Rectal smooth muscle tissue (tissue), 1 donor: ENCODE measurements at regions not wholly inside any gene's neighbourhood (a gene's known extent, or its start where the extent isn't known, plus 50 kb on each side); places are given as distances from the start of the nearest gene placed in this dataset.
"Not testable (repeated sequence)": the region's sequence is repeated elsewhere in the genome, so short reads cannot be mapped to it uniquely, and the experiment has no call there.

Experiments
- H3K27ac ChIP-seq: one replicate; pipeline ENCODE4 v1.7.0; 2013; ENCODE audit warnings: low read depth, low read length, inconsistent platforms
- H3K27me3 ChIP-seq: one replicate; pipeline ENCODE4 v1.7.0; 2013; ENCODE audit warnings: low read length; ENCODE audit not compliant: control insufficient read depth, insufficient read depth
- H3K36me3 ChIP-seq: one replicate; pipeline ENCODE4 v1.7.0; 2013; ENCODE audit warnings: low read length; ENCODE audit not compliant: control insufficient read depth, insufficient read depth
- H3K4me1 ChIP-seq: one replicate; pipeline ENCODE4 v1.7.0; 2013; ENCODE audit warnings: low read length; ENCODE audit not compliant: control insufficient read depth, insufficient read depth
- H3K4me3 ChIP-seq: one replicate; pipeline ENCODE4 v1.7.0; 2013; ENCODE audit warnings: low read length
- H3K9ac ChIP-seq: one replicate; pipeline ENCODE4 v1.7.0; 2013; ENCODE audit warnings: low read length

DNA sequence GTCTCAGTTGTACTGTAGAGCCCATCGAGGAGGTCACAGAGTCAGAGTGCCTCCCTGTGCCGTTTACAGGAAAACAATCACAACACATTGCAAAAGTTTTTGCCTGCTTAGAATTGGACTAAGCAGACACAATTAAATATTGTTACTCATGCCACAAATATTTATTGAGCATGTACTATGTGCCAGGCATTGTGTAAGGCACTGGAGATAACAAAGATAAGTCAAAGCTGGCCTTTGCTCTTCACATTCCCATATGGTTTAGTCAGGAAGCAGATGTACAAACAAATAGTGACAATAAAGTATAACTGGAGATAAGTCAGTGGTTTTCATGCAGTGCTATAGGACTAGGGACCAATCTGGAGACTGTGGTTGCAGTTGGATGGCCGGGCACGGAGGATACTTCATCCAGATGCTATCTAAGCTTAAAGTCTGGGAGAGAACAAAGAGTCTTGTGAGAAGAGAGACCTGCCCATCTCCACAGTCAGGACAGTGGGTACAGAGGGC, 550.7 kb downstream of the INSC start:
- Histone ChIP-seq H3K36me3 (no peaks in the 10 kb centered on the region), H3K4me1 (no peaks in the 10 kb centered on the region), H3K9ac (no peak overlapping the region), H3K27me3 (no peaks in the 10 kb centered on the region), H3K27ac (no peak overlapping the region), H3K4me3 (no peak overlapping the region)

DNA sequence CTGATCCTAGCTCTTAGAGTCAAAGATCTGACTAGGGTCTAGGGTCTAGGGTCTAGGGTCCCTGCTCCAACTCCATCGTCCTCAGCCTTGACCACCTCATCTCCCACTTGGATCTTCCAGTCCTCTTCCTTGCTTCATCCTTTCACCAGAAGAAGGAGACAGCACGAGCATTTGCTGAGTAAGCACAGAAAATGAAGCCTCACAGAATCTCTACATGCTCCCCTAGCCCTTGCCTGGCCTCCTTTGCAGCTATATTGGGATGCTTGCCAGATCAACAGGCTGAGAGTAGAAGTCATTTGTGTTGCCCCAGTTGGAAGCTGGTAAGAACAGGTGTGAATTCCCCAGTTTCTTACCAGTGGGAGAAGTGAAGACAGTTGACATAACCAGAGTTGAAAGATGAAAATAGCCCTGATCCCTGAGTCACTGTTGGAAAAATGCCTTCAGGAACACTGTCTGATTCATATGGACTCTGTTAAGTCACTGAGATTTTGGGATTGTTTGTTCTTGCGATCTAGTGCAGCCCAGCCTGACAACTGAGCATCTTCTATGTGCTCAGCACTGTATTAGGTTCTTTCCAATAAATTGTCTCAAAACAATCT, 552.5 kb downstream of the INSC start:
- Histone ChIP-seq H3K4me3 (no peak overlapping the region), H3K27ac (no peak overlapping the region), H3K36me3 (no peaks in the 10 kb centered on the region), H3K27me3 (no peaks in the 10 kb centered on the region), H3K4me1 (no peaks in the 10 kb centered on the region), H3K9ac (no peak overlapping the region)

DNA sequence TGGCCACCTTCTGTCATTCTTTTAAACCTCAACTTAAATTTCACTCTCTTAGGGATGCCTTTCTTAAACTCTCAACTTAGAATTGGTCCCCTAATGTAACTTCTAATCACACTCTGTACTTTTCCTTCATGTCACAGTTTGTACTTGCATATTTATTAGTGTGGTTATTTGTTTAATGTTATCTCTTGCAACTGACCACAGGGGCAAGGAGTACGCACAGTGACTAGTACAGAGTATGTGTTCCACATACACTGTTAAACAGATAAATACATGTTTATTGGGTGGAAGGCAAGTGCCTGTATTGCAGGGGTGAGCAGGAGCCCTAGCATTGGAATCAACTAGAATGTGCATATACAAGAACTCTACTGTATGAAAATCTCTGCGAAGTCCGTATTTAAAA, 554.0 kb downstream of the INSC start:
- Histone ChIP-seq H3K4me1 (no peaks in the 10 kb centered on the region), H3K9ac (no peak overlapping the region), H3K27ac (no peak overlapping the region), H3K27me3 (no peaks in the 10 kb centered on the region), H3K4me3 (no peak overlapping the region), H3K36me3 (no peaks in the 10 kb centered on the region)

DNA sequence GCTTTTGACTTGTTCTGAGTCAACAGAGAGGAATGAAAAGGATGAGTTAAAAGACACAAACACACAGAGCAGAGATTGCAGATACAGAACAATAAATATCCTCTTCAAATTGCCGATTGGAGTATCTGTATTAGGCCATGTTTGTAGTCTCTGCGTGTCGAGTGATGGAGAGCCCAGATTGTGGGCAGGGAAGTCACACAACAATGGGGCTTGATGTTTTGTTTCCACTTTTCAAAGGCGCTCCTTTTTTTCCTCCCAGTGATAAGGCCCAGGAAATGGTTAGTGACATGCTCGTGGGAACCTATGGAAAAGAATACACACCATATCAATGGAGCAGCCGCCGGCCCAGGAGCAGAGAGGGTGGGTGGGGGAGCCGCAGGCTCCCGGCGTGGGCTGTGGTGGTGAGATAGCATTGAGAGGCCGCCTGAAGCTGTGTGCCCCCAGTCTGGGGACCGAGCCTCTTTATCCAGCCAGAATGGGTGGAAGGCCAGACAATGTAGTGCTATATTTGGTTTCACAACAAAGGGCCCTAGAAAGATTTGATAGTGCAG, 555.9 kb downstream of the INSC start:
- H3K4me3 ChIP-seq = no peak overlapping the region
- no peaks in the 10 kb centered on the region for H3K36me3 ChIP-seq
- no peak overlapping the region for H3K27ac ChIP-seq
- H3K4me1 ChIP-seq = no peaks in the 10 kb centered on the region
- H3K9ac ChIP-seq = no peak overlapping the region
- H3K27me3 ChIP-seq = no peaks in the 10 kb centered on the region

DNA sequence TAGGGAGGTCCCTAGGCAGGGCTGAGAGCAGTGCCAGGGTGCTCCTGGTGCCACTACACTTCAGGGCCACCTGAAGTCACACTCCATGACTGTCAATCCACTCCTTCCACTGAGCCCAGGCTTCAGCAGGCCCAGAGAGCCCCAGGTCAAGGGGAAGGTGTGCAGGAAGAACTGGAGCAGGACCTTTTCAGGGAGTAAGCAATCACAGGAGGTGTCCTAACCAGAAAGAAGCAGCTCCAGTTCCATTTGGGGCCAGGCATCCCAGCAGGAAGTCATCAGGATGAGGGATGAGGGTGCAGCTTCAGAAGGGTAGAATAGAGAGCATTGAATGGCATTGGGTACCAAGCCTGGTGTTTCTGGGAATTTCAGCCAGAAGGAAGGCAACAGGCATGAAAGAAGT, 556.5 kb downstream of the INSC start:
- H3K36me3 ChIP-seq = no peaks in the 10 kb centered on the region
- no peak overlapping the region for H3K27ac ChIP-seq
- no peaks in the 10 kb centered on the region for H3K4me1 ChIP-seq
- H3K27me3 ChIP-seq = no peaks in the 10 kb centered on the region
- H3K4me3 ChIP-seq = no peak overlapping the region
- no peak overlapping the region for H3K9ac ChIP-seq

- Histone ChIP-seq H3K36me3 (no peaks in the 10 kb centered on the region), H3K4me3 (no peak overlapping the region), H3K4me1 (no peaks in the 10 kb centered on the region), H3K9ac (no peak overlapping the region), H3K27me3 (no peaks in the 10 kb centered on the region), H3K27ac (no peak overlapping the region)
Observed at GRCh38 chr11:15672825-15673224, 558.1 kb downstream of the INSC start.

DNA sequence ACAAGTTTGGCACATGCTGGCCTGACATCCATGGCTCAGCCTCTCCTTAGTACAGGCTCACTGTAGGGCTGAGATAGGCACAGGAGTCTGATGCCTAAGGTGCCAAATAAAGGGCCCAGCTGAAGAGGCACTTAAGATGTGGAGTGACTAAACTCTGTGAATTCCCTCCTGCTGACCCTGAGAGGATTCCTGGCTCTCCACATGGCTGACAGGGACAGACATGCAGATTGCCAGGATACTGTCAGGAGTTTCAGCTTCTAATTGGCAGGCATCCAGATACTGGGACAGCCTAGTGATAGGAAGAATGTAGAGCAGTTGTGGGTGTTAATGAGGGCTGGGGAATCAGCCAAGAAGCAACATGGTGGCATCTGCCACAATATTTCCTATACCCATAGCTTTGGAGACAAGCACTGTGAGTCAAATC, 558.7 kb downstream of the INSC start:
- Histone ChIP-seq H3K27ac (no peak overlapping the region), H3K9ac (no peak overlapping the region), H3K4me1 (no peaks in the 10 kb centered on the region), H3K4me3 (no peak overlapping the region), H3K27me3 (no peaks in the 10 kb centered on the region), H3K36me3 (no peaks in the 10 kb centered on the region)

GRCh38 chr11:15674756-15675155, 560.0 kb downstream of the INSC start:
- Histone ChIP-seq H3K36me3 (no peaks in the 10 kb centered on the region), H3K4me1 (no peaks in the 10 kb centered on the region), H3K27ac (no peak overlapping the region), H3K4me3 (no peak overlapping the region), H3K9ac (no peak overlapping the region), H3K27me3 (no peaks in the 10 kb centered on the region)

- no peaks in the 10 kb centered on the region for H3K27me3 ChIP-seq
- no peak overlapping the region for H3K27ac ChIP-seq
- no peaks in the 10 kb centered on the region for H3K4me1 ChIP-seq
- H3K9ac ChIP-seq = no peak overlapping the region
- H3K4me3 ChIP-seq = no peak overlapping the region
- no peaks in the 10 kb centered on the region for H3K36me3 ChIP-seq
Observed at GRCh38 chr11:15675683-15676082, 561.0 kb downstream of the INSC start.

DNA sequence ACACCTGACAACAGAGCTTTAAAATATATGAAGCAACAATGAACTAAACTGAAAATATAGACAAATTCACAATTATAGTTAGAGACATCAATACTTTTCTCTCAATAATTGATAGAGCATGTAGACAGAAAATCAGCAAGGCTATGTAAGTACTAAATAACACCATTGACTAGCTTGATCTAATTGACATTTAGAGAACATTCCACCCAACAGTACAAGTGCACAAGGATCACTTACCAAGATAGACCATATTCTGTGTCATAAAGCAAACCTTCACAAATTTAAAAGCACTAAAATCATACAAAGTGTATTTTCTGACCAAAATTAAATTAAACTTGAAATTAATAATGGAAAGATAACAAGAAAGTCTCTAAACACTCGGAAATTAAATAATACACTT, 562.5 kb downstream of the INSC start:
- H3K27me3 ChIP-seq = no peaks in the 10 kb centered on the region
- no peaks in the 10 kb centered on the region for H3K36me3 ChIP-seq
- H3K4me1 ChIP-seq = no peaks in the 10 kb centered on the region
- no peak overlapping the region for H3K27ac ChIP-seq
- no peak overlapping the region for H3K9ac ChIP-seq
- no peak overlapping the region for H3K4me3 ChIP-seq

DNA sequence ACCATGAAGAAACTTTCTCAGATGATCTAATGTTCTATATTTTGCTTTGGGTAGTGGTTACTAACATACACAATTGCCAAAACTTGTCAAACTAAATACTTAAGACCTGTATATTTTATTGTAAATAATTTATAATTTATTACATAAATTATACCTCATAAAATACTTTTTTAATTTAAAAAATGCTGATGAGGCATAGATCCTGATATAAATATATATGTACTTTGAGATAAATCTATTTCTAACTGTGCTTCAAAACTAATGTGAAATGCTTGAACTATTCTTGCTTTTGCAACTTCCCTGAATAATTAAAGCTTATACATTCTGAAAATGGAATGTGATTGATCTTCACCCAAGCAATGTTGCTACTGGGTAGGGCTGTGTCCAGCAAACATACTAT, 568.8 kb downstream of the INSC start:
- no peak overlapping the region for H3K9ac ChIP-seq
- H3K36me3 ChIP-seq = no peaks in the 10 kb centered on the region
- H3K4me3 ChIP-seq = no peak overlapping the region
- no peak overlapping the region for H3K27ac ChIP-seq
- H3K27me3 ChIP-seq = no peaks in the 10 kb centered on the region
- H3K4me1 ChIP-seq = no peaks in the 10 kb centered on the region

DNA sequence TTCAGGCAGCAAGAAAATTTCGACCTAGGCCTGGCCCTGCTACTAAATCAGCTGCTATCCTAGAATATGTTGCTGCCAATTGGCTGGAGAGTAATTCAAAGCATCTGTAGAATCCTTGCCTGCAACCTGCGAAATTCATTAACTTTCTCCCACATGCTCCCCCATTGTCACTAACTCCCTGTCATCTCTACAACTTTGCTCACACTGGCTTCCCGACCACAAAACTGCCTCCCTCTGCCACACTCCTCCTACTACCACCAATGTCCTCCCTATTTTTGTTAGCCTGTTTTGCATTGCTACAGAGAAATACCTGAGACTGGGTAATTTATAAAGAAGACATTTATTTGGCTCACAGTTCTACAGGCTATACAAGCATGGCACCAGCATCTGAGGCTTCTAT, 570.6 kb downstream of the INSC start:
- no peaks in the 10 kb centered on the region for H3K36me3 ChIP-seq
- H3K27ac ChIP-seq = no peak overlapping the region

GRCh38 chr11:15686259-15686658, 571.5 kb downstream of the INSC start:
- H3K27me3 ChIP-seq, H3K36me3 ChIP-seq: not testable (repeated sequence)

More for the DNA sequence above, 570.6 kb downstream of the INSC start:
- H3K4me1 ChIP-seq = no peaks in the 10 kb centered on the region
- no peak overlapping the region for H3K4me3 ChIP-seq
- no peak overlapping the region for H3K9ac ChIP-seq
- H3K27me3 ChIP-seq = no peaks in the 10 kb centered on the region

More at GRCh38 chr11:15686259-15686658, 571.5 kb downstream of the INSC start:
- not testable (repeated sequence) for H3K9ac ChIP-seq, H3K27ac ChIP-seq, H3K4me3 ChIP-seq, H3K4me1 ChIP-seq
